CD14-positive monocyte (primary cell): ENCODE measurements at regions not wholly inside any gene's neighbourhood (a gene's known extent, or its start where the extent isn't known, plus 50 kb on each side); places are given as distances from the start of the nearest gene placed in this dataset.

ENCODE experiments used
- DNase-seq, 3 donors: peaks; one replicate each; pipeline ENCODE4 v3.0.0-alpha.2; 2011 to 2022
- H2AFZ ChIP-seq: 2 replicates; pipeline ENCODE4 v1.6.0; 2012; ENCODE audit warnings: mild to moderate bottlenecking, low read depth, low read length, inconsistent platforms; ENCODE audit not compliant: insufficient read depth, poor library complexity, severe bottlenecking
- H3K27ac ChIP-seq, 2 donors: 1 replicate in 1 of 2; 2 replicates in 1 of 2; pipeline ENCODE4 v1.5.1; 2012 to 2013; ENCODE audit warnings: low read length in 2 of 2, control low read depth in 1 of 2, inconsistent platforms in 1 of 2, low read depth in 1 of 2, mild to moderate bottlenecking in 1 of 2
- H3K27me3 ChIP-seq, 2 donors: one replicate each; pipeline versions ENCODE4 v1.6.0 to v1.6.1; 2011 to 2013; ENCODE audit warnings: low read length in 2 of 2; ENCODE audit not compliant: control insufficient read depth in 2 of 2, insufficient read depth in 2 of 2
- H3K36me3 ChIP-seq, 2 donors: replicated peaks in 1 of 2; 1 replicate in 1 of 2; 2 replicates in 1 of 2; pipeline versions ENCODE4 v1.5.1 to v1.6.1; 2012 to 2013; ENCODE audit warnings: low read length in 2 of 2, control low read depth in 1 of 2, inconsistent platforms in 1 of 2, mild to moderate bottlenecking in 1 of 2; ENCODE audit not compliant: insufficient read depth in 2 of 2, control insufficient read depth in 1 of 2
- H3K4me1 ChIP-seq, 2 donors: 1 replicate in 1 of 2; 2 replicates in 1 of 2; pipeline versions ENCODE4 v1.5.1 to v1.6.1; 2012 to 2013; ENCODE audit warnings: low read length in 2 of 2, control low read depth in 1 of 2, inconsistent platforms in 1 of 2, mild to moderate bottlenecking in 1 of 2, moderate library complexity in 1 of 2; ENCODE audit not compliant: insufficient read depth in 2 of 2, control insufficient read depth in 1 of 2
- H3K4me2 ChIP-seq: replicated peaks from 2 replicates; pipeline ENCODE3; 2012; ENCODE audit warnings: low read length, moderate library complexity, mild to moderate bottlenecking; ENCODE audit not compliant: poor library complexity, severe bottlenecking; ENCODE audit errors: extremely low read depth
- H3K4me3 ChIP-seq, 3 experiments: fragments of 200-600 bp in 1 of 3; sonication (generic) in 1 of 3; replicated peaks in 1 of 3; 1 replicate in 2 of 3; 2 replicates in 1 of 3; pipeline ENCODE4 v1.5.1; 2011 to 2013; ENCODE audit warnings: low read length in 3 of 3, mild to moderate bottlenecking in 3 of 3, control low read depth in 2 of 3, low read depth in 2 of 3, inconsistent platforms in 1 of 3, moderate library complexity in 1 of 3
- H3K79me2 ChIP-seq: 2 replicates; pipeline ENCODE4 v1.6.0; 2012; ENCODE audit warnings: mild to moderate bottlenecking, control low read depth, inconsistent platforms, low read length, moderate library complexity; ENCODE audit not compliant: insufficient read depth
- H3K9ac ChIP-seq: 2 replicates; pipeline ENCODE4 v1.6.0; 2017; ENCODE audit warnings: low read length, mild to moderate bottlenecking; ENCODE audit not compliant: insufficient read depth, poor library complexity, severe bottlenecking
- H3K9me3 ChIP-seq, 2 donors: replicated peaks in 1 of 2; 1 replicate in 1 of 2; 2 replicates in 1 of 2; pipeline versions ENCODE4 v1.5.1 to v1.6.1; 2012 to 2013; ENCODE audit warnings: low read length in 2 of 2, control low read depth in 1 of 2; ENCODE audit not compliant: control insufficient read depth in 1 of 2, insufficient read depth in 1 of 2
- H4K20me1 ChIP-seq: 2 replicates; pipeline ENCODE4 v1.6.0; 2012; ENCODE audit warnings: mild to moderate bottlenecking, low read length, control low read depth, moderate library complexity; ENCODE audit not compliant: insufficient read depth
- H3K27ac Mint-ChIP-seq, 7 donors: one replicate each; pipeline ENCODE4 v1.8.0; 2020; ENCODE audit warnings: mild to moderate bottlenecking in 7 of 7, mixed read lengths in 7 of 7, moderate library complexity in 6 of 7, inconsistent platforms in 2 of 7
- H3K27me3 Mint-ChIP-seq, 3 donors: one replicate each; pipeline ENCODE4 v1.8.0; 2021 to 2022; ENCODE audit warnings: low read depth in 3 of 3, mild to moderate bottlenecking in 3 of 3, mixed read lengths in 3 of 3, moderate library complexity in 3 of 3, inconsistent platforms in 1 of 3
- H3K36me3 Mint-ChIP-seq, 2 donors: one replicate each; pipeline ENCODE4 v1.8.0; 2020; ENCODE audit warnings: mixed read lengths in 2 of 2, inconsistent platforms in 1 of 2, mild to moderate bottlenecking in 1 of 2
- H3K4me1 Mint-ChIP-seq: one replicate; pipeline ENCODE4 v1.8.0; 2020; ENCODE audit warnings: mild to moderate bottlenecking, mixed read lengths
- H3K4me3 Mint-ChIP-seq, 2 donors: one replicate each; pipeline ENCODE4 v1.8.0; 2020; ENCODE audit warnings: mild to moderate bottlenecking in 2 of 2, mixed read lengths in 2 of 2, moderate library complexity in 1 of 2
- H3K9me3 Mint-ChIP-seq, 7 donors: one replicate each; pipeline ENCODE4 v1.8.0; 2020 to 2022; ENCODE audit warnings: mixed read lengths in 7 of 7, mild to moderate bottlenecking in 6 of 7, moderate library complexity in 6 of 7, inconsistent platforms in 2 of 7
- CTCF ChIP-seq: fragments of 200-600 bp; IDR thresholded peaks from one replicate; pipeline ENCODE4 v1.8.0; 2022; ENCODE audit warnings: antibody characterized with exemption, mild to moderate bottlenecking
- WGBS: methylation state at CpG from one replicate; pipeline ENCODE4 v1.1.5; 2013; ENCODE audit warnings: missing lambda C conversion rate; ENCODE audit not compliant: insufficient coverage; 5-methylcytosine and 5-hydroxymethylcytosine counted together
- intact Hi-C, 2 donors: fragments of 100-400 bp; cut with micrococcal nuclease; formaldehyde crosslinking; loops; one replicate each; pipeline versions ENCODE4 v1.15.0 to v1.15.1; 2023

- Mint-ChIP-seq H3K4me3 (no peak overlapping the region), H3K4me1 (no peaks in the 10 kb centered on the region), H3K9me3 (no peaks in the 10 kb centered on the region), H3K27ac (no peak overlapping the region), H3K36me3 (no peaks in the 10 kb centered on the region), H3K27me3 (peaks cover 0 to 2% (median 0%) of the 10 kb centered on the region in 3 donors)
- no peak for TF ChIP-seq CTCF
- intact Hi-C loops: no loop called here
- Histone ChIP-seq H3K36me3 (no peaks in the 10 kb centered on the region), H4K20me1 (no peaks in the 10 kb centered on the region), H3K27ac (no peak overlapping the region), H3K4me2 (no peak overlapping the region), H3K27me3 (no peaks in the 10 kb centered on the region), H2AFZ (no peak overlapping the region), H3K4me1 (no peaks in the 10 kb centered on the region), H3K9me3 (no peaks in the 10 kb centered on the region), H3K9ac (no peak overlapping the region), H3K79me2 (no peaks in the 10 kb centered on the region), H3K4me3 (no peak overlapping the region)
- DNase-seq: no peak
- 50% methylated on average over 2 of the region's 2 CpGs for WGBS
Measured at GRCh38 chr4:134911941-134912340, 710.4 kb upstream of the PABPC4L start.

- Histone ChIP-seq H3K79me2 (no peaks in the 10 kb centered on the region), H3K4me2 (no peak overlapping the region), H3K9ac (no peak overlapping the region), H3K4me1 (no peaks in the 10 kb centered on the region), H4K20me1 (no peaks in the 10 kb centered on the region), H3K4me3 (no peak overlapping the region), H3K36me3 (no peaks in the 10 kb centered on the region), H3K27me3 (no peaks in the 10 kb centered on the region), H3K9me3 (no peaks in the 10 kb centered on the region), H2AFZ (no peak overlapping the region), H3K27ac (no peak overlapping the region)
- no peak overlapping the region for H3K27ac Mint-ChIP-seq
- no peak for DNase-seq
- no peaks in the 10 kb centered on the region for H3K4me1 Mint-ChIP-seq
- no peak overlapping the region for H3K4me3 Mint-ChIP-seq
- WGBS: no CpG with 5 or more reads among the region's 2 CpGs
- intact Hi-C loops: no loop called here
- no peak for TF ChIP-seq CTCF
- peaks cover 0 to 2% (median 0%) of the 10 kb centered on the region in 3 donors for H3K27me3 Mint-ChIP-seq
- H3K9me3 Mint-ChIP-seq: peaks cover 0 to 5% (median 0%) of the 10 kb centered on the region in 7 donors
- no peaks in the 10 kb centered on the region for H3K36me3 Mint-ChIP-seq
Measured at GRCh38 chr4:134906404-134907023, 704.9 kb upstream of the PABPC4L start.
